WERI-Rb-1 (cell line): ENCODE measurements at regions not wholly inside any gene's neighbourhood (a gene's known extent, or its start where the extent isn't known, plus 50 kb on each side); places are given as distances from the start of the nearest gene placed in this dataset.

Source experiments
- DNase-seq: peaks from one replicate; pipeline ENCODE4 v3.0.0-alpha.2; 2020
- H3K27ac ChIP-seq: fragments of 250-450 bp; sonication (Bioruptor Pico); 2 replicates; pipeline ENCODE4 v1.5.1; 2020; ENCODE audit warnings: mild to moderate bottlenecking, moderate library complexity
- H3K27me3 ChIP-seq: fragments of 250-450 bp; sonication (Bioruptor Pico); 2 replicates; pipeline ENCODE4 v1.5.1; 2021; ENCODE audit warnings: mild to moderate bottlenecking, low read depth, moderate library complexity; ENCODE audit not compliant: insufficient read depth, severe bottlenecking
- H3K36me3 ChIP-seq: fragments of 250-450 bp; sonication (Bioruptor Pico); 2 replicates; pipeline ENCODE4 v1.5.1; 2020; ENCODE audit warnings: mild to moderate bottlenecking, moderate library complexity
- H3K4me3 ChIP-seq: 2 replicates; pipeline ENCODE4 v1.5.1; 2011; ENCODE audit warnings: low read depth, mild to moderate bottlenecking, control low read depth, low read length
- H3K9me3 ChIP-seq: fragments of 250-450 bp; sonication (Bioruptor Pico); 2 replicates; pipeline ENCODE4 v1.5.1; 2021; ENCODE audit warnings: mild to moderate bottlenecking, moderate library complexity; ENCODE audit not compliant: severe bottlenecking
- TF ChIP-seq, protein P1 (sequence below): IDR thresholded peaks from 2 replicates; pipeline ENCODE4 v1.5.1; 2011; ENCODE audit warnings: low read depth, mild to moderate bottlenecking, control low read depth, inconsistent platforms, low read length

DNA sequence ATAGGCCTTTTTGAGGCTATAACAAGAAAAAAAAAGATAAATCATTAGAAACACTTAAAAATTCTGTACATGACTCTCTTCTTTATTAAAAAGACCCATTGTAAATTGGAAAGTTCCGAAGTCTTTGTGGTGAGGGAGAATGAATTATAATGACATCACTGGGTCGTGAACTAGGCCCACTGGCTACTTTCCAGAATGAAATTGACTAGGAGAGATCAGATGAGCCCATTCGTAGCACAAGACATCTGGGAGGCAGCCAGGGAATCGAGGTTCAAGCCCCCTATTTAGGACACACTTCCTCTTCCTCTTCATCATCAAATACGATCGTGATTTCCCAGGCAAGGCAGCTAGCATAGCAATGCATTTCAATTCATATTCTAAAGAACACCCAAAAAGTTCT, 889.8 kb upstream of the NR2F2 start:
- DNase-seq = no peak
- Histone ChIP-seq H3K27ac (no peak overlapping the region), H3K36me3 (no peaks in the 10 kb centered on the region), H3K27me3 (no peaks in the 10 kb centered on the region), H3K4me3 (no peak overlapping the region), H3K9me3 (no peaks in the 10 kb centered on the region)
- TF ChIP-seq, protein P1, sequence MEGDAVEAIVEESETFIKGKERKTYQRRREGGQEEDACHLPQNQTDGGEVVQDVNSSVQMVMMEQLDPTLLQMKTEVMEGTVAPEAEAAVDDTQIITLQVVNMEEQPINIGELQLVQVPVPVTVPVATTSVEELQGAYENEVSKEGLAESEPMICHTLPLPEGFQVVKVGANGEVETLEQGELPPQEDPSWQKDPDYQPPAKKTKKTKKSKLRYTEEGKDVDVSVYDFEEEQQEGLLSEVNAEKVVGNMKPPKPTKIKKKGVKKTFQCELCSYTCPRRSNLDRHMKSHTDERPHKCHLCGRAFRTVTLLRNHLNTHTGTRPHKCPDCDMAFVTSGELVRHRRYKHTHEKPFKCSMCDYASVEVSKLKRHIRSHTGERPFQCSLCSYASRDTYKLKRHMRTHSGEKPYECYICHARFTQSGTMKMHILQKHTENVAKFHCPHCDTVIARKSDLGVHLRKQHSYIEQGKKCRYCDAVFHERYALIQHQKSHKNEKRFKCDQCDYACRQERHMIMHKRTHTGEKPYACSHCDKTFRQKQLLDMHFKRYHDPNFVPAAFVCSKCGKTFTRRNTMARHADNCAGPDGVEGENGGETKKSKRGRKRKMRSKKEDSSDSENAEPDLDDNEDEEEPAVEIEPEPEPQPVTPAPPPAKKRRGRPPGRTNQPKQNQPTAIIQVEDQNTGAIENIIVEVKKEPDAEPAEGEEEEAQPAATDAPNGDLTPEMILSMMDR = no peak

DNA sequence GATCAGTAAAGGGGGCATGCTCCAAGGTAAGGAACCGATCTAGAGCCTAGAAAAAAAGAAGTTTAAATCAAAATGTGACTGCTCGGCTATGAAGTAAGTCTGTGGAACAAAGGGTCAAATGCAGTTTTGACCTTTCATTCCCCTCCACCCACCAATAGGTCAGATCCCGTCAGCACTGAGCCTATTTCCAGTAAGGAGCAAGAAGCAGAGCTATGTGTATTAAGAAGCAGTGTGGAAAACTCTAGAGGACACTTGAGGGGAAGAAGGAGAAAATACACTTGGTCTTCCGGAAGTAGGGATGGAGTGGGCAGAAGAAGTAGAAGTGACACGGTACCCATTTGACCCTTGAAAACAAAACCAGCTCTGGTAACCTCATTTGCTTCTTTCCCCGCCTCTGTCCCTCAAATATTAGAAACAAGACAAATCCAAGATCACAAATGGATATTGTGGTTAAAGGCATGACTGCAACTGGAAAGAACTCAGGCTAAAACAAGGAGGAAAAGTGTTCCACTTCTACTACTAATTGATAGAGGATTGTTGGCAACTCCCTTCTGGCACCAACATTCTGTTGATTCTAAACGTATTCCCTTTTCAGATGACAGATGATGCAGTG, 888.3 kb upstream of the NR2F2 start:
- H3K9me3 ChIP-seq = no peaks in the 10 kb centered on the region
- no peaks in the 10 kb centered on the region for H3K27me3 ChIP-seq
- H3K27ac ChIP-seq = no peak overlapping the region
- no peaks in the 10 kb centered on the region for H3K36me3 ChIP-seq
- DNase-seq = no peak
- TF ChIP-seq, protein P1 = no peak
- no peak overlapping the region for H3K4me3 ChIP-seq

DNA sequence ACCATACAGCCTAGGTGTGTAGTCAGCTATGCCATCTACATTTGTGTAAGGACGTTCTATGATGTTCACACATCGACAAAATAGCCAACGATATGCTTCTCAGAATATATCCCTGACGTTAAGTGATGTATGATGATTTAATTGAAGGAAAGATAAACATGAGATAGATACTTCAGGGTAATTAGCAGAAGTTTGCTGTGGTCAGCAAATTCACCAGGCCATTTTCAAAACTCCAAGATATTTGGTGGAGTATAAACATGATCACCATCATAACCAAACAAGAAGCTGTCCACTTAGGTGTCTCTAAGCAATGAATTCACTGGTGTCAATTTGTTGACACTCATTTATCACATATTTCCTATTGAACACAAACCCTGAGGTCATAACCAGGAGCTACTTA, 885.6 kb upstream of the NR2F2 start:
- no peak for DNase-seq
- H3K36me3 ChIP-seq = no peaks in the 10 kb centered on the region
- H3K27ac ChIP-seq = no peak overlapping the region
- no peaks in the 10 kb centered on the region for H3K9me3 ChIP-seq
- TF ChIP-seq, protein P1 = no peak
- H3K27me3 ChIP-seq = no peaks in the 10 kb centered on the region
- no peak overlapping the region for H3K4me3 ChIP-seq

DNA sequence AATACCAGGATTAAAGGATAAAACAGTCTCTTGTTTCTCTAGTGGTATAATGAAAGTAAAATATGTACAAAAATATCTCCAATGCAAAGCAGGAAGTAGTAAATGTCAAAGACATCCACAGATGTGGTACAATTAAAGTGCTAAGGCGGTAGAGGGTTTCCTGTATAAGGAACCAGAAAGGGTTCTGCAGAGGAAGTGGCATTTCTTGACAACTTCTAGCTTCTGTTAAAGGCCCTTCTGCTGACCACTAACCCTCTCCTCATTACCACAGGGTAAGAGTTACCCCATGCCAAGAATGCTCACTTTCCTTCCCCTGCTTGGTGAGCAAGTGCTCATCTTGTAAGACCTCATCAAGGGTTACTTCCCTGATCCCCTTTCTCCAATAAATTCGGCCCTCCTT, 883.6 kb upstream of the NR2F2 start:
- Histone ChIP-seq H3K9me3 (no peaks in the 10 kb centered on the region), H3K27me3 (peaks cover 4% of the 10 kb centered on the region), H3K36me3 (no peaks in the 10 kb centered on the region), H3K4me3 (no peak overlapping the region), H3K27ac (no peak overlapping the region)
- DNase-seq = no peak
- TF ChIP-seq, protein P1 = no peak

DNA sequence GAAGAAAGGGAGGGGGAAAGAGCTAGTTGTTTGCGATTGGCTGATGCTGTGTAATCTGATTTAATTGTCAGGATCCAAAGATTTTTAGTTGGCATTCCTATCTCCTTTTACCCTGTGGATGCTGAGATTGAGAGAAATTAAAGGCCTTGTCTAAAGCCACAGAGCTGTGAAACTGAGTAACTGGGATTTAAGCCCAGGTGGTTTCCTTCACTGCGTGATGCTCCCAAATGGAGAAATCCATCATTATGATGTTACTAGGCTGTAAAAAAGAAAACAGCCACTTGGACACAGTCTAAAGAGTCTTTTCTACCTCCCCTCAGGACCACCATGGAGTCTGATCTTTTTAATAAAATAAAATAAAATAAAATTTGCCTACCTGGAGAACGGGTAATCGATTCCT, 883.0 kb upstream of the NR2F2 start:
- H3K9me3 ChIP-seq = no peaks in the 10 kb centered on the region
- peaks cover 4% of the 10 kb centered on the region for H3K27me3 ChIP-seq
- TF ChIP-seq, protein P1 = no peak
- H3K4me3 ChIP-seq = no peak overlapping the region
- no peak for DNase-seq
- H3K36me3 ChIP-seq = no peaks in the 10 kb centered on the region
- no peak overlapping the region for H3K27ac ChIP-seq
